ENCODE measurements at regions not wholly inside any gene's neighbourhood (a gene's known extent, or its start where the extent isn't known, plus 50 kb on each side); places are given as distances from the start of the nearest gene placed in this dataset.

DNA sequence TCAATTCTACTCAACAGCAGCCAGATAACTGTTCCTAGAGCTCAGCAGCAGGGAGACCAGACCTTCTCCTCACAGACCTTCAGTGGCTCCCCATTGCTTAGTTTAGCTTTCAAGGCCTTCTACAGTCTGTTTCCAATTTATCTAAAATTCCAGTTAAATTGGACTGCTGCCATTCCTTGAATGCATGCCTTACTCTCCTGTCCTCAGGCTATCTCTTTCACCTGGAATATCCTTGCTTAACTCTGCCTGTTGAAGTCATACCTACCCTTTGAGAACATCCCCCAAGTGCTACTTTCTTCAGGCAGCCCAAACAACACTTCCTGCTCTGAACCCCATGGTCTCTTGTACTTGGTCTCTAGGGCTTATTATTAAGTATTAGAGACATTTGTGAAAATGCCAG lies 120.7 kb upstream of the TENM4 start:
- no peak for TF ChIP-seq RB1 (IDR thresholded peaks at IDR 0.05; ENCODE audit: borderline replicate concordance)
- no peak for TF ChIP-seq NR2C2 (IDR thresholded peaks at IDR 0.05; ENCODE audit: borderline replicate concordance, control insufficient read depth, insufficient read length, low read depth)
- in situ Hi-C loops (cut with MboI): no loop called here
- no peak overlapping the region for H3K9ac ChIP-seq (ENCODE audit: control insufficient read depth, insufficient read depth, low read length)
- POLR2A ChIA-PET: no interaction called here
- no peaks in the 10 kb centered on the region for H3K36me3 ChIP-seq (ENCODE audit: control insufficient read depth in 2 of 2, insufficient read depth in 2 of 2, low read length in 1 of 2)
- intact Hi-C loops (cut with micrococcal nuclease; ENCODE audit: unreplicated experiment): no loop called here
- no peak overlapping the region for H2AFZ ChIP-seq (ENCODE audit: control insufficient read depth, low read depth, low read length)
- BruUV-seq (replicated peaks): no TSS peak
- no peak overlapping the region for H3K27ac ChIP-seq (ENCODE audit: control insufficient read depth, insufficient read depth)
- no peaks in the 10 kb centered on the region for H3K27me3 ChIP-seq (replicated peaks in 1 of 2; ENCODE audit: control insufficient read depth in 2 of 2, insufficient read depth in 2 of 2, low read length in 1 of 2)
- H3K4me2 ChIP-seq (ENCODE audit: control insufficient read depth, insufficient read depth): no peak overlapping the region
- ATAC-seq: no peak
- RAD21 ChIA-PET (ENCODE audit: unreplicated experiment): no interaction called here
- no peaks in the 10 kb centered on the region for H3K4me1 ChIP-seq (ENCODE audit: control insufficient read depth, insufficient read depth, low read length)
- no peak for DNase-seq (ENCODE audit: low read depth, low spot score)
- no peak for FAIRE-seq
- H4K20me1 ChIP-seq (ENCODE audit: control insufficient read depth, insufficient read depth): no peaks in the 10 kb centered on the region
- SMC1A ChIA-PET (ENCODE audit: uncharacterized antibody, unreplicated experiment): no interaction called here
- no peak overlapping the region for H3K4me3 ChIP-seq
- CTCF ChIA-PET: no interaction called here
- no peaks in the 10 kb centered on the region for H3K9me3 ChIP-seq (replicated peaks; ENCODE audit: control insufficient read depth, insufficient read depth, low read length)
- no peaks in the 10 kb centered on the region for H3K79me2 ChIP-seq (ENCODE audit: control insufficient read depth, insufficient read depth, low read length)

DNA sequence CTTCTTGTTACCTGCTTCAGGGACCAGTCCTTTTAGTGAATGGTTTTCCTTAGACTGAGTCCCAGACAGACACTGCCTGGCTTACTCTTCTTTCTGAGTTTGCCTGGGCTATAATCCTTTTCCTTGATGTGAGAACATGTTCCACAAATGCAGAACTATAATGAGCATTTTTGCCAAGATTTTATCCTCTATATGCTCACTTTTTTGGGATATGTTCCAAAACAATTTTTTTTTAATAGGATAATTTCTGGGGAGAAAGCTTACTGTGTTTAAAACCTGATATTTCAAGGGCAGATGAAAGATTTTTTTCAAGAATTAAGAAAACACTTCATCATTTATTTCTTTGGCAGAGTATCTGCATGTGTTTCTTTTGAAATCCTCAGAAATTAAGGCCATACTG lies 110.0 kb upstream of the TENM4 start:
- H3K27me3 ChIP-seq (replicated peaks in 1 of 2; ENCODE audit: control insufficient read depth in 2 of 2, insufficient read depth in 2 of 2, low read length in 1 of 2): no peaks in the 10 kb centered on the region
- no peaks in the 10 kb centered on the region for H4K20me1 ChIP-seq (ENCODE audit: control insufficient read depth, insufficient read depth)
- TF ChIP-seq, protein P1, sequence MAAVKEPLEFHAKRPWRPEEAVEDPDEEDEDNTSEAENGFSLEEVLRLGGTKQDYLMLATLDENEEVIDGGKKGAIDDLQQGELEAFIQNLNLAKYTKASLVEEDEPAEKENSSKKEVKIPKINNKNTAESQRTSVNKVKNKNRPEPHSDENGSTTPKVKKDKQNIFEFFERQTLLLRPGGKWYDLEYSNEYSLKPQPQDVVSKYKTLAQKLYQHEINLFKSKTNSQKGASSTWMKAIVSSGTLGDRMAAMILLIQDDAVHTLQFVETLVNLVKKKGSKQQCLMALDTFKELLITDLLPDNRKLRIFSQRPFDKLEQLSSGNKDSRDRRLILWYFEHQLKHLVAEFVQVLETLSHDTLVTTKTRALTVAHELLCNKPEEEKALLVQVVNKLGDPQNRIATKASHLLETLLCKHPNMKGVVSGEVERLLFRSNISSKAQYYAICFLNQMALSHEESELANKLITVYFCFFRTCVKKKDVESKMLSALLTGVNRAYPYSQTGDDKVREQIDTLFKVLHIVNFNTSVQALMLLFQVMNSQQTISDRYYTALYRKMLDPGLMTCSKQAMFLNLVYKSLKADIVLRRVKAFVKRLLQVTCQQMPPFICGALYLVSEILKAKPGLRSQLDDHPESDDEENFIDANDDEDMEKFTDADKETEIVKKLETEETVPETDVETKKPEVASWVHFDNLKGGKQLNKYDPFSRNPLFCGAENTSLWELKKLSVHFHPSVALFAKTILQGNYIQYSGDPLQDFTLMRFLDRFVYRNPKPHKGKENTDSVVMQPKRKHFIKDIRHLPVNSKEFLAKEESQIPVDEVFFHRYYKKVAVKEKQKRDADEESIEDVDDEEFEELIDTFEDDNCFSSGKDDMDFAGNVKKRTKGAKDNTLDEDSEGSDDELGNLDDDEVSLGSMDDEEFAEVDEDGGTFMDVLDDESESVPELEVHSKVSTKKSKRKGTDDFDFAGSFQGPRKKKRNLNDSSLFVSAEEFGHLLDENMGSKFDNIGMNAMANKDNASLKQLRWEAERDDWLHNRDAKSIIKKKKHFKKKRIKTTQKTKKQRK (IDR thresholded peaks at IDR 0.05; ENCODE audit: low read depth, low read length): no peak
- no peak for TF ChIP-seq CEBPB (IDR thresholded peaks at IDR 0.05; ENCODE audit: borderline replicate concordance in 1 of 2, low read depth in 2 of 2, low read length in 2 of 2)
- no peak for TF ChIP-seq KDM1A (IDR thresholded peaks at IDR 0.05; ENCODE audit: borderline replicate concordance)
- DNase-seq (ENCODE audit: low read depth, low spot score): no peak
- ChIA-PET POLR2A (no interaction called here), RAD21 (ENCODE audit: unreplicated experiment) (no interaction called here), CTCF (no interaction called here), SMC1A (ENCODE audit: uncharacterized antibody, unreplicated experiment) (no interaction called here)
- no peak overlapping the region for H3K9ac ChIP-seq (ENCODE audit: control insufficient read depth, insufficient read depth, low read length)
- no peak for FAIRE-seq
- no peak overlapping the region for H2AFZ ChIP-seq (ENCODE audit: control insufficient read depth, low read depth, low read length)
- ATAC-seq: no peak
- H3K79me2 ChIP-seq (ENCODE audit: control insufficient read depth, insufficient read depth, low read length): no peaks in the 10 kb centered on the region
- intact Hi-C loops (cut with micrococcal nuclease; ENCODE audit: unreplicated experiment) (no loop called here), in situ Hi-C loops (cut with MboI) (no loop called here)
- BruUV-seq (replicated peaks): no TSS peak
- H3K4me1 ChIP-seq (ENCODE audit: control insufficient read depth, insufficient read depth, low read length): no peaks in the 10 kb centered on the region
- H3K27ac ChIP-seq (ENCODE audit: control insufficient read depth, insufficient read depth): no peak overlapping the region
- no peak overlapping the region for H3K4me2 ChIP-seq (ENCODE audit: control insufficient read depth, insufficient read depth)
- no peaks in the 10 kb centered on the region for H3K36me3 ChIP-seq (ENCODE audit: control insufficient read depth in 2 of 2, insufficient read depth in 2 of 2, low read length in 1 of 2)
- no peak overlapping the region for H3K4me3 ChIP-seq
- no peaks in the 10 kb centered on the region for H3K9me3 ChIP-seq (replicated peaks; ENCODE audit: control insufficient read depth, insufficient read depth, low read length)
